HG02852 (cell line): ENCODE measurements at regions not wholly inside any gene's neighbourhood (a gene's known extent, or its start where the extent isn't known, plus 50 kb on each side); places are given as distances from the start of the nearest gene placed in this dataset.

Experiments
- ATAC-seq: cut with Tn5 transposase; IDR thresholded peaks from one replicate; pipeline ENCODE4 v1.9.1; 2021; ENCODE audit warnings: mild to moderate bottlenecking, moderate library complexity; ENCODE audit not compliant: unreplicated experiment

DNA sequence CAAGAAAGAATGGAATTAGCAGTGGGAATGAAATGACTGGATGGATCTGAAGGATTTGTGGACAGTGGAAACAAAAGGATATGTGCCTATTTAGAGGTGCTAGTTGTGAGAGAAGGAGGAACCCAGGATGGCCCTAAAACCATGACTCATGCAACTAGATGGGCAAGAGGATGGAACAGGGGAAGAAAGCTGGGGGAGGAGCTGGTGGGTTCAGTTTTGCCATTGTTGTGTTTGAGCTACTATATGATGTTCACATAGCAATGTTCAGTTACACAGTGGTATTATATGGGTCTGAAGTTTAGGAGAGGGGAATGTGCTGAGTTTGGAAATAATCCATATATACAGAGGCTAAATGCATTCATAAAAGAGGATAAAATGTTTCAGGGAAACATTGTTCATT, 125.7 kb upstream of the SSTR4 start:
- ATAC-seq, result no peak

DNA sequence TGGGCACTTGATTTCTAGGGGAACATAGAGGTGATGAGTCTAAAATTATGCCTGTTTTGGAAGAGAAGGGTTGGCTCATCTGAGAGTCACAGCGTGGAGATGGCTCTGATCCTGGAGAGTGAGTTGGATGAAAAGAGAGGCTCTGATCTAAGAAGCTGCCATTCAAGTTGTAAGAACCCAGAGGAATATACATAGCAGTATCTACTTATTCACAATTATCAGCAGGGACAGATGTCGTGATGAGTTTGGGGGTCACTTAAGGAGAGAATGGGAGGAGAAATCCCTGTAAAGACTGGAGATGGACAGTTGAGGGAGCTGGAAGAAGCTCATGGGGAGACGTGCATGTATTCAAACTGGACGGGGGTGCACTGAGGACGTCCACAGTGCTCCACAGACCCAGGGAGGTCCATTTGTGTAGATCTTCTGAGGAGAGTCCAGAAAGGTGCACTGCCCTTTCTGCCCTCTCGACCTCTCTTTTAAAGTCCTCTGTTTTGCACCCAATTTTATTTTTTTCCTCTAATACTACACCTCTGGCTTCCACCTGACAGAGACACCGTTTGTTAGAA, 124.7 kb upstream of the SSTR4 start:
- no peak for ATAC-seq

DNA sequence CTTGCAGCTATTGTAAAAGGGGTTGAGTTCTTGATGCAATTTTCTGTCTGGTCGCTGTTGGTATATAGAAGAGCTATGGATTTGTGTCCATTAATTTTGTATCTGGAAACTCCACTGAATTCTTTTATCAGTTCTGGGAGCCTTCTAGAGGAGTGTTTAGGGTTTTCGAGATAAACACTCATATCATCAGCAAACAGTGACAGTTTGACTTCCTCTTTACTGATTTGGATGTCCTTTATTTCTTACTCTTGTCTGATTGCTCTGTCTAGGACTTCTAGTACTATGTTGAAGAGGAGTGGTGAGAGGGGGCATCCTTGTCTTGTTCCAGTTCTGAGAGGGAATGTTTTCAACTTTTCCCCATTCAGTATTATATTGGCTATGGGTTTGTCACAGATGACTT, 120.8 kb upstream of the SSTR4 start:
- no peak for ATAC-seq

DNA sequence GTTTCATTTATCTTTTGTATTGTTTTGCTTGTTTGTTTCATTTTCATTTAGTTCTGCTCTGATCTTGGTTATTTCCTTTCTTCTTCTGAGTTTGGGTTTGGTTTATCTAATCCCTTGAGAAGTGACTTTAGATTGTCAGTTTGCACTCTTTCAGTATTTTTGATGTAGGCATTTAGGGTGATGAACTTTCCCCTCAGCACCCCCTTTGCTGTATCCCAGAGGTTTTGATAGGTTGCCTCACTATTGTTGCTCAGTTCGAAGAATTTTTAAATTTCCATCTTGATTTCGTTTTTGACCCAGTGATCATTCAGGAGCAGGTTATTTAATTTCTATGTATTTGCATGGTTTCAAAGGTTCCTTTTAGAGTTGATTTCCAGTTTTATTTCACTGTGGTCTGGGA, 119.6 kb upstream of the SSTR4 start:
- no peak for ATAC-seq

DNA sequence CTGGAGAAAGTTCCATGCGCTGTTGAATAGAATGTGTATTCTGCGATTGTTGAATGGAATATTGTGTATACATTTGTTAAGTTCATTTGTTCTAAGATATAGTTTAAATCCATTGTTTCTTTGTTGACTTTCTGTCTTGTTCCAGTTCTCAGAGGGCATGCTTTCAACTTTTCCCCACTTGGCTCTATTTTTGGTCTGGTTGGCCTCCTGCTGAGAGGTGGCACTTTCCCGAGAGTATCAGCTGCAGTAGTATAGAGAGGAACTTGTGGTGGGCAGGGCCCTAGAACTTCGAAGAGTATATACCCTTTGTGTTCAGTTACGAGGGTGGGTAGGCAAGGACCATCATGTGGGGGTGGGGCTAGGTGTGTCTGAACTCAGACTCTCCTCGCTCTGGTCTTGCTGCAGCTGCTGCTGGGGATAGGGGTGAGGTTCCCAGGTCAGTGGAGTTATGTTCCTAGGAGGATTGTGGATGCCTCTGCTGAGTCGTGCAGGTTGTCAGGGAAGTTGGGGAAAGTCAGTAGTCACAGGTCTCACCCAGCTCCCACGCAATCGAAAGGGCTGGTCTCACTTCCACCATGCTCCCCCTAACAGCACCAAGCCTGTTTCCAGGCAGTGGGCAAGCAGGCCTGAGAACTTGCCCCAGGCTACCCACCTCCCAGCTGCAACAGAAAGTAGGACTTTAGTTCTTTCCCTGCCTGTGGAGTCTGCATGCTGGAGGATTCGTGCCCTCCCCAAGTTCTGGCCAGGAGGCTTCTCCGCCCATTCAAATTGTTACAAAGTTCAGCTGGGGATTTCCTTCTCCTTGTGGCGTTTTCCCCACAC, 118.9 kb upstream of the SSTR4 start:
- no peak for ATAC-seq

DNA sequence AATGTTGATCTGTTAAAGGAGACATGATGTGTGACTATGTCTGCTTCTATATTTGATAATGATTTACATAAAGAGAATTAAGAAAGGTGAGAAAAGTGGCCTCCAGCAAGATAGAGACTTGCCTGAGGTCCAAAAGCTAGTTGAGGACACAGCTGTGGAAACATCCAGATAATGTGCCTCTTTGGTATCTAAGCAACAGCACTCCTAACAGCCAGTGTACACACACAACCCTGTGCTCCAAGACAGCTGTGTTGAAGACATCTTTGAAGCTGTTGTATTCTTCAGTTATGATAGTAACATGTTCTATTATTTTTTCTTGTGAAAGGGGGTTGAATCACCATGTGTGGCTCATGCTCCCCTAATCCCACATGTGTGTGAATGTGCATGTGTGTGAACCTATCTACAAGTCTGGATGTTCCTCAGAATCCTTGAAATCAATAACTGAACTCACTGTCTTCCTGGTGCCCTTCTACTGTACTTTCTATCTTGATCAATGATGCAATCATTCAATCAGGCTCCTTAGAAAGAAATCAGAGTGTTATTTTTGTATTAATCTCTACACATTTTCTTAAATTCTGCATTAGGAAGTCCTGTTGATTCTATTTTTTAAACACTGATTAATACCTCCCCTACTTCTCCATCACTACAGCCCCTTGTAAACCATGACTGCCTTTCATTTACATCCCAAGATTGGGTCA, 116.7 kb upstream of the SSTR4 start:
- ATAC-seq, result no peak

DNA sequence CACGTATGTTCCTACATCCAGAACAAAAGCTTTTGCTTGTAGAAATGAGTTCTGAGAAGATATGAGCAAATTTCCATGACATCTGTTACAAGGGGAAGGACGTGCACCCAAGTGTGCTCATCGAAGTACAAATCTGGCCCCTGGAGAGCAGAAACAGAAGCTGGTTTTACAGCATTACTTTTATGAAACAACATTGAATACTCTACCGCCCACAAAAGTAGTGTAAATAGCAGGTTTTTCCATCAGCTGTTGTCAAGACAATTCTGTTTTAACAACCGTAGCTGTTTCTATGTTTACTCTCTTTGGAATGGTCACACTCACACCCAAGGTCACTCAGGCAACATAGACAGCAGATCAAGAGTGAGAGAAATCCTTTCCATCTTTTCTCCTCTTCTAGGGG, 114.2 kb upstream of the SSTR4 start:
- ATAC-seq, result no peak

DNA sequence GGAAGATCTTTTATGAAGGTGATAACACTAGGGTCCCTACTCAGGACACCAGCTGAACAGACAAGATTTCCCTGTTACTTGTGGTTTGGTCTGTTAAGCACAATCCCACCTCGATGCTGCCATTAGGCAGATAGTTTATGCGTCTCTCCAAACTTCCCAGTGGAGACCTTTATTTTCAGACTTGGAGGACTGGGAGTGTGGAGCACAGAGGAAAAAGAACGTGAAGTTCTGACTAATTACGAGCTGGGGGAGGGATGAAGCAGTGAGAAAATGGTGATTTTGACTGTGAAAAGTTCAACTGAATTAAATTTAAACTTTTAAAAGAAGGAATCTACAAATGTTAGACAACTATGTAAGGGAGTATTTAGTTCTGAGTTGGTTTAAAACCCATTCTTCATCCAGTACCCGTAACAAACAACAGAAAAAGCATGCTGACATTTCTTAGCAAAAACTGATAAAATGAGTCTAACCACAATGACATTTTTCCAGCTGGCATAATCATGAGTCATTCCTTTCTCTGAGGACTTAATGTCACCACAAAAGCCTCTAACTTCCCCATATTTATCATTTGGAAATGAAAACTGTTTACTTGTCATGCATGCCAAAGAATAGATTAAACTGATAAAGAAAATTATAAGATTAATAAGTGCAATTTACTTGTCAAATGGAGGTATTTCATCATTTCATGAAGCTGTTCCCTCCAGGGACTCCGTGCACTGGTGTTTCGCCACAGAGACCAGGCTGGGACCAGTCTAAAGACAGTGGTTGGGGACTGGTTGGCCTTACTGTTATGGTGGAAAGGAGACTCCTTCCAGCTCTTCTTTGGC, 113.3 kb upstream of the SSTR4 start:
- ATAC-seq, result no peak

DNA sequence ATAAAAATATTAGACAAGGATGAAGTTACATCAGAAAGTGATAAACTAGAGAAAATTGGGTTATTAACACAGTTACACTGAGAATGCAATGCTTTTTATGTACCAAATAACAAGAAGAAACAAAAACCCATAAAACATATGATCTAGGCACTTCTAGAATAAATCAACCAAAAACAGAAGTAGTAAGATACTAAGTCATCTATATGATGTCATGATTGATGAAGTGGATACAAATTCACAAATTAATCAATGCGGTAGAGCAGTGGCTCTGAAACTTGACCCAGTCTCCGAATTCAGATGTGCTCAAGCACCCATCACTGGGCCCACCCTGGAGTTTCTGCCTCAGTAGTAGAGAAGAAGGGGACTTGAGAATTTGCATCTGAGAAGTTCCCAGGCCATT, 112.1 kb upstream of the SSTR4 start:
- ATAC-seq, result no peak

DNA sequence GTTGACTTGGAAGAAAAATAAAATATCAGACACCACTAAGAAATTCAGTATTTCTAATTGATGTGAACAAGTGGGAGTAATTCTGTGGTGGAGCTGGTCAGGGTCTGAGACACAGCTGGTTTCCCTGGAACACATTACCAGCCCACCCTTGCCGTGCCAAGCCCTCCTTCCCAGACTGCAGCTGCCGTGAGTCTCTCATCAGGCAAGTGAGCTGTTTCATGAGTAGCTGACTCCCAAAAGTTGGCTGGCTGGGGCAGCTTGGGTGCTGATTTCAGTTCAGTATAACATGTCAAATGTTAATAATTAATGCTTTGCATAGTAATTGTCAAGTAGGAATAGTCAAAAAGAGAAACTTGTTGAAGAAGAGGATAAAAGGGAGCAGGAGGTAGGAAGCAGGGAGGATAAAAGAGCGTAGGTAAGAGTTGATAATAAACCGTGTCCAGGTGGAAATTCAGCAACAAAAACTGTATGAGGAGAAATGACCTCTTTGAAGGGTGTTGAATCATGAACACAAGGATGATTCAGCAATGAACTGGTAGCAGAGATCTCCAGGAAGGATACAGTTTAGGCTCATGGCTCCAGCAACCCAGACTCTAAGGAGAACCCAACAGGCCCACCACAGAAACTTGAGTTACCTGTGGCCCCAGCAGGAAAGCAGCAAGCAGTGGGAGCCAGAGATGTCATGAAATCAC, 110.9 kb upstream of the SSTR4 start:
- no peak for ATAC-seq

DNA sequence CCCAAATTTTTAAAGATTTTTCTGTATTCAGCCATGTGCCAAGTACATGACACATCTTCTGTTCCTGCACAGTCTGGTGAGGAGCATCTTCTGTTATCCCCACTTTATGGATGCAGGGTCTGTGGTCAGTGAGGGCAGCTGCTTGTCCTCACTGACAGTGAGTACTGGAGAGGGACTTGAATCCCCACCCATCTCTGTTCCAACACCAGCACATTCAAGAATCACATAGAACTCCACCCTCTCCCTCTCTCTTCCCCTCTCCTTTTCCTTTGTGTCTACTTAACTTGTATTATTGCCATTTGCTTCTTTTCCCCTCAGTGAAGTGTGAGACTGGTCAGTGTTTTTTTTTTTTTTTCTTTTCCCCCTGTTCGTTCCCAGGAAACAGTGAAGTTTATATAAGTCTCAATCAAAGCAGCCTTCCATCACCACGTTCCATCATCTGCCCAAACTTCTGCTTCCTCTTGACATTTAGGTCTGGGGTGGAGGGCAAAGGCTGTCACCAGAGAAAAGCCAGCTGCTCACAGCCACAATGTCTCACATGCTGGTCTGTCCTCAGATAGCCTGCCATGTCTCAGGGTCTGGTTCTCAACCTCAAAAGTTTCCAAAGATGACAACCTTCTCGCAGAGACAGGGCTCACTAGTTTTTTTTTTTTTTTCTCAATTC, 110.0 kb upstream of the SSTR4 start:
- no peak for ATAC-seq

DNA sequence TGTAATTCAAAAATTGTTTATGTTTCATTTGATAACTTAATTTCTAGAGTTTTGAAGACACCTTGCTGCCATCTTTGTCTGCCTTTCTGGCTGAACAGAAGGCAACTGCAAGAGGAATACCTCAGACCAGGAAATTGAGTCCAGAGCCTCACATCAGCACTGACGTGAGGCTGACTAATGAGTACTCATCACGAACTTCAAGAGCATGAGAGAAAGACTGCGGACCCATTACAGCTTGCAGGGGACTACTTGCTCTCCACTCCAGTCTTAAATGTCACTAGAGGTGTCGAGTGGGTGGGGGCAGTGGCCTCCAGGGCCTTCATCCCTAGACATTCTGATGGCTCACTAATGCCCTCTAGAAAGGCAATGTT, 109.5 kb upstream of the SSTR4 start:
- no peak for ATAC-seq

DNA sequence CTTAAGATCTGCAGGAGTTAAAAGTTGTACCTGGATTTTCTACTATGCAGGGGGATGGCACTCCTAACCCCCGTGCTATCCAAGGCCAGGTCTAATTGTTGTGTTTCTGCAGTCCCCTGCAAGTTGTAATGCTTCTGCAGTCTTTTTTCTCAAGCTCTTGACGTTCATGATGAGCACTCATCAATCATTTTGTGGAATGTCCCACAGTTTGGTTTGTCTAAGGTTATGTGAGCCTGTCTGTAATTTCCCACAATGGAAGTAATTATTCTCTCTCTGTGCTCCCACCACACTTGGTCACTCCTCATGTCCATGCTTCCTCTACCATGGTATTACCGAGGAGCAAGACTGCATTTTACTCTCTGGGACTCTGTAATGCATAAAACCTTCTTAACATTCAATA, 107.6 kb upstream of the SSTR4 start:
- no peak for ATAC-seq

DNA sequence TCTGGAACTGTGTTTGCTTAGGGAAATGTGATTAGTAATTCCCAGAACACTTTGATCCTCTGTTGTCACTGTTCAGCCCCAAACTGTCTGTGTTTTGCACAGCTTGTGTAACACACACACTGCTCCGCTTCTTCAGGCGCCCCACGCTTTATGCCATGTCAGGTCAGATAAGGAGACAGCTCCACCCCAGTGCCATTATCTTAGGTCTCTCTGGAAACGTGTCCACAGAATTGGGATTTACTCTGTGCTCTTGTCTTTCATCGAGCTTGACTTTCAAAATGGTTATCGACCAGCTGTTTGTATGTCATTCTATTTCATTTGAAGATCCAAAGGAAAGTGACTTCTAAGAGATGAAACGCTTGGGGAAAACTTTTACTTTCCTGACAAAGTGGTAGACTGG, 106.4 kb upstream of the SSTR4 start:
- no peak for ATAC-seq

DNA sequence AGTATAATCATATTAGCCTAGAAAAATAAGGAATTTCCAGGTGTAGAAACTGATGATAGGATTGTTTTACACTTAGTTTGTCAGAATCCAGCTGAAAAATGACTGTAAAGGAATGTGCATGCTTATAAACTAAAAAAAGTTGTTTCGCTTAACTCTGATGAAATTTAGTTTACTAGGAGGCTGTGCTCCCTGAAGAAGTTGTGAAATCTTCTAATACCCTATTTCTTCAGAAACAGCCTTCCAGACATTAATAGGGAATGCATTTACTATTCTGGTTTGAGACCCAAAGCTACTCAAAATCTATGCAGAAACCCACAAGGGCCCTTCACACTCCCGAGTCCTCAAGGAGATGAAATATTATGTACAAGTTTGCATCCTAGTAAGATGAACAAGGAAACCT, 105.5 kb upstream of the SSTR4 start:
- no peak for ATAC-seq

DNA sequence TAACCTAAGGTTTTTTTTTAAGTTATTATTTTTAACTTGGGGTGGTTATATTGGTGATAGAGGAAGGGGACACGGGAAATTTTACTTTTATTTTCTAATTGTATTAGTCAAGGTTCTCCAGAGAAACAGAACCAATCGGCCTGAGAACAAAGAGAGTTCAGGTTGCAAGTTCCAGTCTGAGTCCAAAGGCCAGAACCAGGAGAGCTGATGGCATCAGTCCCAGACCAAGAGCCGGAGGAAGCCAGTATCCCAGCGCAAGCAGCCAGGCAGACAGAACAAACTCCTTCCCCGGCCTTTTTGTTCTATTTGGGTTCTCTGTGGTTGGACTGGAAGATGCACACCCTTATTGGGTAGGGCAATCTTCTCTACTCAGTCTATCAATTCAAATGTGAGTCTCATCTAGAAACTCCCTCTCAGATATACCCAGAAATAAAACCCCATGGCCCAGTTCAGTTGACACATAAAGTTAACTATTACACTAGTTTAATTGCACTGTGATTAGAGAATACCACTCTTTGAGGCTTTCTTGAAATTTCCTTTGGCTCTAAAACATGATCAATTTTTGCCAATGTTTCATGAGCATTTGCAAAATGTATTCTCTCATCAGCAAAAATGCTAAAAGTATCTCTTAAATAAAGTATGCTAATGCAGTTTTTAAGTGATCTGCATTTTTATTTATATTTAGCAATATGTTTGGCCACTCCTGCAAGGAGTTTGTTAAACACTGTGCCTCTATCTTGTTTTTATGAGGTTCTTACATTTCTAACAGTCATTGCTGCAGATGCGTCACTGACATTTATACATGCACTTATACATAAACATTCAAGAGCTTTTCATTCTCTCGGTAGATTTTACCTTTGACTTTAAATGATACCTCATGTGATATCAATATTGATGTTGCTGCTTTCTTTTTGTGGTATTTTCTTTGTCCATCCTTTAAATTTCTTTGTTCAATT, 103.2 kb upstream of the SSTR4 start:
- ATAC-seq, result no peak

DNA sequence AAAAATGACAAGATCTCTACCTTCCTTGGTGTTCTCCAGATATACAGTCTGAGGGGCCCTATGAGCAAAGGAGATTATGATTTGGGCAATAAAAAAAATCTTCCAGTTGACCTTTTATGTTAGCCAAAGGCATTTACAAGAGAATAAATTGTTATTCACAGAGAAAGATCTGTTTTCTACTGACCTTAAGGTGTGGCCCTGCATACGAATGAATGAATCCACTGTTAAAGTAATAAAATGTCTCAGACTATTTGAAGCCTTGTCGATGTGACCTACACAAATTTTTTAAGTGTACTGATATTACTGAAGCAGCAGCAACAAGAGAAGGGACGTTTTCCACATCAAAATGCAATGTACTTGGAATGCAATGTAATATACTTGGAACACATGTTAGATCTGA, 95.9 kb upstream of the SSTR4 start:
- ATAC-seq, result no peak

DNA sequence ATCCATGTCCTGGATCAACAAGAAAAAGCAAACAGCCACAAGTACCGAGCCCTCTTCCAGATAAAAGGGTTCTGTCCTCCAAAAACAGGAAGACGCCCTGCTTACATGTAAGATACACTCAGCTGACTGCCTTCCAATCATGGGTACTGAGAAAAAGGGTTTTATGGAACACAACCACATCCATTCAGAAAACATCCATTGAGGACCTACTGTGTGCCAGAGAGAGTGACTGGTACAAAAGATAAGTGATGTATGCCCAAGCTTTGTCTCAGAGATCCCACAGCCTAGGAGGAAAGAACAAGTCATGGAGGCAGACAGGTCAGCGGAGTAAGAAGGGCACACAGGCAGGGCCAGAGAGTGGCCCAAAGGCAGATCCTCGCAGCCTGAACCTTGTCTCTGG, 94.8 kb upstream of the SSTR4 start:
- no peak for ATAC-seq

DNA sequence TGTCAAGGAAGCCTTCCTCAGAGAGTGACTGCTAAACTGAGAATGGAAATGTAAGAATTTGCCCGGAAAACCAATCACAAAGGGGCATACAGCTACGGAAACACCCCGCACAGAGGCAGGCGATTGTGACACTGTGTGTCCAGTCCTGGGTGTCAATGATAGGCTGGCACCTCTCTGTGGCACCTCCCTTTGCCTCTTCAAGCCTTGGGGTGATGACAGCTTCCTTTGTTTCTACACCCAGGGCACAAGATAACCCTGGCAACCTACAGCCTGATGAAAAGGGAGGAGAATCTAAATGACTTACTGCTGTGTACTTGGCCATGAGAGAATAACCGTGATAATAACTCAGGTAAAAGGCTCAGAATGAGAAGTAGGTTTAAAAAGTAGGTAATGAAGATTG, 93.6 kb upstream of the SSTR4 start:
- ATAC-seq, result no peak
